Spleen (tissue), 11 donors: ENCODE measurements at regions not wholly inside any gene's neighbourhood (a gene's known extent, or its start where the extent isn't known, plus 50 kb on each side); places are given as distances from the start of the nearest gene placed in this dataset.
A peak's percentile ranks its signal among the peaks of the same experiment; 100 is the strongest.

Experiments used
- DNase-seq: peaks from one replicate; pipeline ENCODE4 v3.0.0-alpha.2; 2020
- H3K27ac ChIP-seq, 8 donors: fragments of 200-600 bp; sonication (generic) in 7 of 8; 1 replicate in 4 of 8; 2 replicates in 4 of 8; pipeline versions ENCODE4 v1.5.0 to v1.8.0; 2016 to 2021; ENCODE audit warnings: inconsistent platforms in 4 of 8, mild to moderate bottlenecking in 4 of 8, moderate library complexity in 1 of 8
- H3K27me3 ChIP-seq, 7 donors: fragments of 200-600 bp; sonication (generic) in 6 of 7; replicated peaks in 1 of 7; 1 replicate in 4 of 7; 2 replicates in 3 of 7; pipeline versions ENCODE4 v1.5.0 to v1.8.0; 2016 to 2021; ENCODE audit warnings: inconsistent platforms in 3 of 7, mild to moderate bottlenecking in 1 of 7
- H3K36me3 ChIP-seq, 6 donors: fragments of 200-600 bp; sonication (generic) in 5 of 6; 1 replicate in 4 of 6; 2 replicates in 2 of 6; pipeline versions ENCODE4 v1.5.0 to v1.8.0; 2016 to 2021; ENCODE audit warnings: inconsistent platforms in 2 of 6
- H3K4me1 ChIP-seq, 6 donors: fragments of 200-600 bp; sonication (generic) in 5 of 6; 1 replicate in 3 of 6; 2 replicates in 3 of 6; pipeline versions ENCODE4 v1.5.0 to v1.8.0; 2016 to 2021; ENCODE audit warnings: inconsistent platforms in 3 of 6
- H3K4me3 ChIP-seq, 8 donors: fragments of 200-600 bp; sonication (generic) in 7 of 8; 1 replicate in 4 of 8; 2 replicates in 4 of 8; pipeline versions ENCODE4 v1.5.0 to v1.8.0; 2016 to 2021; ENCODE audit warnings: inconsistent platforms in 4 of 8, mild to moderate bottlenecking in 4 of 8, moderate library complexity in 2 of 8
- H3K9me3 ChIP-seq, 8 donors: fragments of 200-600 bp; sonication (generic) in 7 of 8; 1 replicate in 4 of 8; 2 replicates in 4 of 8; pipeline versions ENCODE4 v1.5.0 to v1.8.0; 2016 to 2021; ENCODE audit warnings: inconsistent platforms in 4 of 8
- CTCF ChIP-seq, 11 experiments: fragments of 200-600 bp in 7 of 11; fragments of 450-650 bp in 4 of 11; sonication (generic) in 4 of 11; IDR thresholded peaks in 8 of 11; conservative IDR thresholded peaks in 3 of 11; 1 replicate in 7 of 11; 2 replicates in 4 of 11; pipeline versions ENCODE4 v1.4.0 to v1.8.0; 2016 to 2021; ENCODE audit warnings: antibody characterized with exemption in 11 of 11, inconsistent platforms in 4 of 11, mild to moderate bottlenecking in 1 of 11
- POLR2A ChIP-seq, 3 donors: fragments of 450-650 bp; IDR thresholded peaks; one replicate each; pipeline ENCODE4 v1.5.1; 2017; ENCODE audit warnings: antibody characterized with exemption in 3 of 3, mild to moderate bottlenecking in 1 of 3
- POLR2AphosphoS5 ChIP-seq, 3 donors: sonication (generic); formaldehyde crosslinking; IDR thresholded peaks; one replicate each; pipeline ENCODE4 v1.5.1; 2017; ENCODE audit warnings: antibody characterized with exemption in 3 of 3
- WGBS, 5 donors: extraction: QIAGEN DNeasy Blood & Tissue Kit in 3 of 5; methylation state at CpG; one replicate each; pipeline versions ENCODE4 v1.1.5 to v1.1.7; 2013 to 2018; 5-methylcytosine and 5-hydroxymethylcytosine counted together
- intact Hi-C: fragments of 100-400 bp; cut with DNase I; formaldehyde crosslinking; loops from one replicate; pipeline ENCODE4 v1.15.0; 2023; ENCODE audit warnings: low total_unique reads
- donor health status: healthy with polysubstance abuse.
- donor health status: DM: no; HTN: no; CAD: no; lungs with moderate emphysema.
- donor health status: DM: no; HTN: no; CAD: no.
- donor health status: Bipolar disorder and iron deficiency.
- donor health status: healthy.
- donor health status: DM: no; HTN: no; CAD: no.
- donor health status: DM: yes; HTN: yes; CAD: no.

GRCh38 chr2:42969231-42970150 is 177.1 kb upstream of the HAAO start:
- peak; percentile 48 for DNase-seq
- Histone ChIP-seq H3K36me3 (no peaks in the 10 kb centered on the region), H3K4me1 (peaks cover 3 to 47% (median 17%) of the 10 kb centered on the region in 6 donors), H3K9me3 (no peaks in the 10 kb centered on the region), H3K4me3 (no peak overlapping the region), H3K27ac (no peak overlapping the region), H3K27me3 (no peaks in the 10 kb centered on the region)
- 74 to 86% (median 78%) methylated on average over 11 to 12 of the region's 12 CpGs for WGBS, 5 donors
- TF ChIP-seq POLR2AphosphoS5 (IDR thresholded peaks at IDR 0.05): no peak
- no peak for TF ChIP-seq CTCF (IDR thresholded peaks at IDR 0.05 in 8 of 11, conservative IDR thresholded peaks at IDR 0.05 in 3 of 11)
- no peak for TF ChIP-seq POLR2A (IDR thresholded peaks at IDR 0.05)
- intact Hi-C loops: loop anchor here (10.0 kb wide), 1 partner anchor 255 kb away; the partner anchor contains the start of gene ZFP36L2

DNA sequence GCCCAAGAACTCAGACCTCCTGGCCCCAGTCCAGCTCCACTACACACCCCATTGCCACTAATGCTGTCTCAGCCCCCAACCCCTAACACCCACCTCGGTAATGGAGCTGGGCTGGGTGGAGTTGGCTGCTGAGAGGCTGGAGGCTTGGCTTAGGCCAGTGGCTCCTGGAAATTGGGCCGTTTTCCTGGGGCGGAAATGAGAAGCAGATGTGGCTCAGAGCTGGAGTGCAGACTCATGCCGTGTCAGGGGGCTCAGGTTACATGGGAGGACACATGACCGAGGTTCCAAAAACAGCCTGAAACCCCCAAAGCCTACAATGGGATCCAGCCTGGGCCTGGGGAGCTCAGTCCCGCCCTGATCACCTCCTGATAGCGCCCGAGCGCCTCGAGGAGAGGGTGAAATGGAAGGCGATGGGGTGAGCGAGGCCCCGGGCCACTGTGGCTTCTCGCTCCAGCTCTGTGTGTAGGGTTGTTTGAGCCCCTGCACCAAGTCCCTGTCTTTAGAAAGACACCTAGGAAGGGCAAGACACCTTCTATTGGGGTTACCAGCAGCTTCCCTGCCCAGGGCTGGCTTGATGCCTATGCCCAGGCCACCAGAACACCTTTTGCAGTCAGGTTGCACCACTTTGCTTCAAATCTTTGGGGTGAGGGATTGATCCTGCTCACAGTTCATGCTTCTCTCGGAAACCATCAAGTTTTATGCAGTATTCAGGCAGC is 175.7 kb upstream of the HAAO start:
- no peaks in the 10 kb centered on the region for H3K27me3 ChIP-seq
- no peaks in the 10 kb centered on the region for H3K9me3 ChIP-seq
- DNase-seq: peak; percentile 74
- H3K27ac ChIP-seq: no peak overlapping the region
- no peak for TF ChIP-seq CTCF (IDR thresholded peaks at IDR 0.05 in 8 of 11, conservative IDR thresholded peaks at IDR 0.05 in 3 of 11)
- no peak for TF ChIP-seq POLR2A (IDR thresholded peaks at IDR 0.05)
- TF ChIP-seq POLR2AphosphoS5 (IDR thresholded peaks at IDR 0.05): no peak
- no peak overlapping the region for H3K4me3 ChIP-seq
- H3K4me1 ChIP-seq: peaks cover 4 to 47% (median 18%) of the 10 kb centered on the region in 6 donors
- 33 to 75% (median 60%) methylated on average over 4 to 15 of the region's 15 CpGs for WGBS, 5 donors
- intact Hi-C loops: no loop called here
- no peaks in the 10 kb centered on the region for H3K36me3 ChIP-seq

- H3K4me1 ChIP-seq: peaks cover 15 to 54% (median 32%) of the 10 kb centered on the region in 6 donors
- H3K27me3 ChIP-seq: peaks cover 0 to 8% (median 0%) of the 10 kb centered on the region in 7 donors
- no peak overlapping the region for H3K27ac ChIP-seq
- no peaks in the 10 kb centered on the region for H3K9me3 ChIP-seq
- TF ChIP-seq POLR2AphosphoS5 (IDR thresholded peaks at IDR 0.05): no peak
- no peak for TF ChIP-seq POLR2A (IDR thresholded peaks at IDR 0.05)
- no peak for TF ChIP-seq CTCF (IDR thresholded peaks at IDR 0.05 in 8 of 11, conservative IDR thresholded peaks at IDR 0.05 in 3 of 11)
- WGBS, 5 donors: 86 to 93% (median 90%) methylated on average over 5 of the region's 5 CpGs
- intact Hi-C loops: no loop called here
- peak; percentile 37 for DNase-seq
- H3K4me3 ChIP-seq: no peak overlapping the region
- H3K36me3 ChIP-seq: no peaks in the 10 kb centered on the region
Measured at GRCh38 chr2:42965910-42966309, 173.5 kb upstream of the HAAO start.

GRCh38 chr2:42965196-42965595 is 172.8 kb upstream of the HAAO start:
- 74 to 91% (median 83%) methylated on average over 4 of the region's 4 CpGs for WGBS, 5 donors
- DNase-seq: peak; percentile 18
- intact Hi-C loops: no loop called here
- Histone ChIP-seq H3K36me3 (no peaks in the 10 kb centered on the region), H3K4me1 (peaks cover 17 to 62% (median 37%) of the 10 kb centered on the region in 6 donors), H3K9me3 (no peaks in the 10 kb centered on the region), H3K27me3 (peaks cover 0 to 8% (median 0%) of the 10 kb centered on the region in 7 donors), H3K27ac (peak overlapping the region in 2 of 8 donors; percentile 14 to 30), H3K4me3 (no peak overlapping the region)
- TF ChIP-seq POLR2AphosphoS5 (IDR thresholded peaks at IDR 0.05): no peak
- no peak for TF ChIP-seq POLR2A (IDR thresholded peaks at IDR 0.05)
- no peak for TF ChIP-seq CTCF (IDR thresholded peaks at IDR 0.05 in 8 of 11, conservative IDR thresholded peaks at IDR 0.05 in 3 of 11)
